CD4-positive, alpha-beta T cell treated with Interleukin-17A for 4 hours (primary cell): ENCODE measurements at regions not wholly inside any gene's neighbourhood (a gene's known extent, or its start where the extent isn't known, plus 50 kb on each side); places are given as distances from the start of the nearest gene placed in this dataset.
"Not testable (repeated sequence)": the region's sequence is repeated elsewhere in the genome, so short reads cannot be mapped to it uniquely, and the experiment has no call there.

Experiments used
- DNase-seq: peaks from one replicate; pipeline ENCODE4 v3.0.0-alpha.2; 2020; ENCODE audit warnings: mixed read lengths

- DNase-seq, result no peak
These were observed 64.0 kb upstream of the HAND1 start for GRCh38 chr5:154542000-154542399.

- no peak for DNase-seq
These were observed 63.5 kb upstream of the HAND1 start for GRCh38 chr5:154541553-154541952.

GRCh38 chr5:154540600-154540999 is 62.6 kb upstream of the HAND1 start:
- DNase-seq, result no peak

GRCh38 chr5:154538492-154538891 is 60.5 kb upstream of the HAND1 start:
- no peak for DNase-seq

GRCh38 chr5:154536439-154536838 is 58.4 kb upstream of the HAND1 start:
- DNase-seq, result not testable (repeated sequence)

- DNase-seq, result no peak
These were observed 57.5 kb upstream of the HAND1 start for GRCh38 chr5:154535535-154535934.

- no peak for DNase-seq
These were observed 56.5 kb upstream of the HAND1 start for GRCh38 chr5:154534457-154535050.

- DNase-seq, result no peak
These were observed 51.3 kb upstream of the HAND1 start for GRCh38 chr5:154529282-154529681.

GRCh38 chr5:154528005-154528594 is 50.1 kb upstream of the HAND1 start:
- DNase-seq, result no peak
